CD4-positive, CD25-positive, alpha-beta regulatory T cell (primary cell): ENCODE measurements at regions not wholly inside any gene's neighbourhood (a gene's known extent, or its start where the extent isn't known, plus 50 kb on each side); places are given as distances from the start of the nearest gene placed in this dataset.

Experiments
- ATAC-seq, 2 donors: fragments of 150-1000 bp; cut with Tn5 transposase; one replicate each; pipeline ENCODE4 v1.10.0; 2021; ENCODE audit warnings: low read depth in 2 of 2, moderate number of reproducible peaks in 2 of 2, moderate library complexity in 1 of 2
- DNase-seq, 3 donors: peaks; one replicate each; pipeline versions ENCODE4 v3.0.0 to v3.0.0-alpha.2; 2012 to 2022; ENCODE audit warnings: mixed read lengths in 1 of 3
- H3K27ac ChIP-seq: one replicate; pipeline ENCODE4 v1.7.0; 2013; ENCODE audit warnings: mild to moderate bottlenecking, low read length; ENCODE audit not compliant: insufficient read depth, poor library complexity, severe bottlenecking
- H3K27me3 ChIP-seq: one replicate; pipeline ENCODE4 v1.7.0; 2013; ENCODE audit warnings: low read length; ENCODE audit not compliant: control insufficient read depth, insufficient read depth
- H3K36me3 ChIP-seq: one replicate; pipeline ENCODE4 v1.7.0; 2013; ENCODE audit warnings: mild to moderate bottlenecking, low read length, moderate library complexity; ENCODE audit not compliant: control insufficient read depth, insufficient read depth
- H3K4me1 ChIP-seq: 2 replicates; pipeline ENCODE4 v1.7.0; 2013; ENCODE audit warnings: mild to moderate bottlenecking, low read length; ENCODE audit not compliant: insufficient read depth, control insufficient read depth, poor library complexity, severe bottlenecking
- H3K4me3 ChIP-seq: one replicate; pipeline ENCODE4 v1.7.0; 2013; ENCODE audit warnings: low read depth, mild to moderate bottlenecking, low read length, moderate library complexity
- H3K9me3 ChIP-seq, 2 experiments: 1 replicate in 1 of 2; 2 replicates in 1 of 2; pipeline ENCODE4 v1.7.0; 2013; ENCODE audit warnings: low read length in 2 of 2, mild to moderate bottlenecking in 1 of 2, moderate library complexity in 1 of 2; ENCODE audit not compliant: control insufficient read depth in 2 of 2
- H3K27ac Mint-ChIP-seq, 3 donors: one replicate each; pipeline ENCODE4 v1.8.0; 2020 to 2022; ENCODE audit warnings: mild to moderate bottlenecking in 3 of 3, mixed read lengths in 3 of 3, moderate library complexity in 2 of 3
- H3K27me3 Mint-ChIP-seq: one replicate; pipeline ENCODE4 v1.8.0; 2022; ENCODE audit warnings: mild to moderate bottlenecking, mixed read lengths
- H3K36me3 Mint-ChIP-seq: one replicate; pipeline ENCODE4 v1.8.0; 2020; ENCODE audit warnings: mixed read lengths
- H3K4me1 Mint-ChIP-seq, 4 donors: one replicate each; pipeline ENCODE4 v1.8.0; 2020 to 2022; ENCODE audit warnings: mixed read lengths in 4 of 4, mild to moderate bottlenecking in 1 of 4
- H3K4me3 Mint-ChIP-seq, 4 donors: one replicate each; pipeline ENCODE4 v1.8.0; 2020 to 2022; ENCODE audit warnings: mild to moderate bottlenecking in 4 of 4, mixed read lengths in 4 of 4, moderate library complexity in 3 of 4
- H3K9me3 Mint-ChIP-seq, 7 donors: one replicate each; pipeline ENCODE4 v1.8.0; 2020 to 2022; ENCODE audit warnings: mixed read lengths in 7 of 7, mild to moderate bottlenecking in 3 of 7, moderate library complexity in 2 of 7

DNA sequence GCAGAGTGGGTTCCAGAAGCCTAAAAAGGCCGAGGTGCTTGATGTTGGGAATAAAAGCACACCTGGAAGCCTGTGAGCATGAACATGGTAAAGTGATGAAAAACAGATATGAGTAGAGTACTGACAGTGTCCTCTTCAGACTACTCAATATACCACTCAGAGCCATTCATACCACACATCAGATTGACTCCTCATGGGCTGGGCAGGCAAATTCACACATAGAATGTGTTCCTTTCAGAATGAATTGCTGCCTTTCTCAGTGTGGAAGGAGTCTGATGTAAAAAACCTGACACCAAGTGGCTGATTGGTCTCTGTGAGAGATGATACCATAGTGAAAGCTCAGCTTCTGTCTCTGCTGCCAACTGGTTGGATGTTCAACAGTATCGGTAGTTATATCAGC lies 442.7 kb downstream of the RAPGEF2 start:
- Histone ChIP-seq H3K27me3 (no peaks in the 10 kb centered on the region), H3K27ac (no peak overlapping the region)
- no peaks in the 10 kb centered on the region for H3K36me3 Mint-ChIP-seq

DNA sequence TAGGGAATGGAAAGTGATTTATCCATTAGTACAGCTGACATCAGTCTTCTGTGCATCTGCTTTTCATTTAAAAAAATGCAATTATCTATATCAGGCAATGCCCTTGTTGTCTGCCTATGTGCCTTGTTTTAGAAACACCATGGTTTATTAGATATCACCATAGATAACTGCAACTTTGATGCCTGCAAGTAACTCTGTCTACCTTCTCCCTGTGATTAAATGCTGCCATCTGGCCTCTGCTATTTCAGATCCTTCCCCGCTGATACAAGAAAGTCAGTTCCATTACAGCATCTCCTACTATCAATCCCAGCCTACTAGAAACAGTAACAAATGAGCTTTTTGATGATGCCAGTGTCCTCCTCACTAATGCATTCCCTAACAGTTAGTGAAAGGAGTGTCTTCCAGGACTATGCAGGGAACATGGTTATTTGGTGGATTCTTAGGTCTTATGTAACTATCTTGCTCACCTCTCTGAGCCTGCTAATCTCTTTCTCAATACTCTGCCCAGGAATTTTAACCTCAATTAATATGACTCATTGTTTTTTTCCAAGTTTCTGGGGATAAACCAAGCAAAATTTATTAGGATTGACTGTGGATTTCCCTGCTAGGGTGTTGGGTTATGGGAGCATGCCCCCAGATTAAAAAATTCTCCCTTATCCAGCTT lies 444.9 kb downstream of the RAPGEF2 start:
- no peaks in the 10 kb centered on the region for H3K4me1 ChIP-seq
- Mint-ChIP-seq H3K27me3 (no peaks in the 10 kb centered on the region), H3K27ac (no peak overlapping the region), H3K4me1 (no peaks in the 10 kb centered on the region), H3K4me3 (no peak overlapping the region), H3K36me3 (no peaks in the 10 kb centered on the region), H3K9me3 (peaks cover 0 to 4% (median 2%) of the 10 kb centered on the region in 7 donors)
- ATAC-seq: no peak
- H3K36me3 ChIP-seq: no peaks in the 10 kb centered on the region
- DNase-seq: no peak
- H3K4me3 ChIP-seq: no peak overlapping the region
- H3K27me3 ChIP-seq: no peaks in the 10 kb centered on the region
- H3K27ac ChIP-seq: no peak overlapping the region
- H3K9me3 ChIP-seq: no peaks in the 10 kb centered on the region

More for the DNA sequence above, 442.7 kb downstream of the RAPGEF2 start:
- Mint-ChIP-seq H3K27me3 (no peaks in the 10 kb centered on the region), H3K4me1 (no peaks in the 10 kb centered on the region), H3K4me3 (no peak overlapping the region), H3K27ac (no peak overlapping the region), H3K9me3 (peaks cover 0 to 4% (median 2%) of the 10 kb centered on the region in 7 donors)
- Histone ChIP-seq H3K36me3 (no peaks in the 10 kb centered on the region), H3K4me1 (no peaks in the 10 kb centered on the region), H3K9me3 (no peaks in the 10 kb centered on the region), H3K4me3 (no peak overlapping the region)
- ATAC-seq (no peak), DNase-seq (no peak)

DNA sequence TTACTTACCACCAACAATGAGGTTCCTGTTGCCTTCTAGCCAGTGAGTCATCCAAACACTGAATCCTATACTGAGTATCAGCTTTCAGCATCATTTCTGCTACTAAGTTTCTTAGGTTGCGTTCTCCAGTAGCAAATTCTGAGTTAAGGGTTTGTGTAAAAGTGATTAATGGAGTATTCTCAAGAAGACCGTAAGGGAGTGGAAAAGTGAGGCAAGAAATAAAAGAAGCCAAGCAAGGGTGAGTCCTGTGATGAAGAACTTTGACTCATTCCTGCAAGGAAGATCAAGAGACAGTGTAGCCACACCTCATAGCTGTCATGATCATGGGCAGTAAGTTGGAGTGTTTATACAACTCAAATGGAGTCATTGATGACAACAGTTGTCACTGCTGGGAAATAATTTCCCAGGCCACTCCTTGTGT lies 446.2 kb downstream of the RAPGEF2 start:
- Mint-ChIP-seq H3K27me3 (no peaks in the 10 kb centered on the region), H3K9me3 (peaks cover 0 to 4% (median 0%) of the 10 kb centered on the region in 7 donors), H3K36me3 (no peaks in the 10 kb centered on the region), H3K4me3 (no peak overlapping the region), H3K4me1 (no peaks in the 10 kb centered on the region), H3K27ac (no peak overlapping the region)
- Histone ChIP-seq H3K27me3 (no peaks in the 10 kb centered on the region), H3K4me3 (no peak overlapping the region), H3K9me3 (no peaks in the 10 kb centered on the region), H3K27ac (no peak overlapping the region), H3K4me1 (no peaks in the 10 kb centered on the region), H3K36me3 (no peaks in the 10 kb centered on the region)
- DNase-seq (no peak), ATAC-seq (no peak)

DNA sequence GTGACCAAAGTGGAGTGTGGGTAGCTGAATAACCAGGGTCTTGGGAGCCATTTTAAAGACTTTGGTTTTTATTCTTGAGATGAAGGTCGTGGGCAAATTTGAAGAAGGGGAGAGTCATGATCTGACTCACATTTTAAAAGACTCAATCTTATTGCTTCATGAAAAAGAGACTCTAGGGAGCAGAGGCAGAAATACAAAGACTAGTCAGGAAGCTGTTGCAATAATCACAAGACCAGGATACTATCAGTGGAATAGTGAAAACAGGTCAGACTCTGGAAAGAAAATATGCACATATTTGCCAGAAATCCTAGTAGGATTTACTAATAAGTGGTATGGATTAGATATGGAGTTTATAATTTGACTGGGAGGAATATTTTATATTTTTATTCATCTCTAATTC lies 448.4 kb downstream of the RAPGEF2 start:
- Mint-ChIP-seq H3K36me3 (no peaks in the 10 kb centered on the region), H3K9me3 (peaks cover 0 to 3% (median 0%) of the 10 kb centered on the region in 7 donors), H3K4me3 (no peak overlapping the region), H3K27ac (no peak overlapping the region), H3K4me1 (no peaks in the 10 kb centered on the region), H3K27me3 (no peaks in the 10 kb centered on the region)
- Histone ChIP-seq H3K27me3 (no peaks in the 10 kb centered on the region), H3K4me3 (no peak overlapping the region), H3K36me3 (no peaks in the 10 kb centered on the region), H3K4me1 (no peaks in the 10 kb centered on the region), H3K9me3 (no peaks in the 10 kb centered on the region), H3K27ac (no peak overlapping the region)
- ATAC-seq (no peak), DNase-seq (no peak)

DNA sequence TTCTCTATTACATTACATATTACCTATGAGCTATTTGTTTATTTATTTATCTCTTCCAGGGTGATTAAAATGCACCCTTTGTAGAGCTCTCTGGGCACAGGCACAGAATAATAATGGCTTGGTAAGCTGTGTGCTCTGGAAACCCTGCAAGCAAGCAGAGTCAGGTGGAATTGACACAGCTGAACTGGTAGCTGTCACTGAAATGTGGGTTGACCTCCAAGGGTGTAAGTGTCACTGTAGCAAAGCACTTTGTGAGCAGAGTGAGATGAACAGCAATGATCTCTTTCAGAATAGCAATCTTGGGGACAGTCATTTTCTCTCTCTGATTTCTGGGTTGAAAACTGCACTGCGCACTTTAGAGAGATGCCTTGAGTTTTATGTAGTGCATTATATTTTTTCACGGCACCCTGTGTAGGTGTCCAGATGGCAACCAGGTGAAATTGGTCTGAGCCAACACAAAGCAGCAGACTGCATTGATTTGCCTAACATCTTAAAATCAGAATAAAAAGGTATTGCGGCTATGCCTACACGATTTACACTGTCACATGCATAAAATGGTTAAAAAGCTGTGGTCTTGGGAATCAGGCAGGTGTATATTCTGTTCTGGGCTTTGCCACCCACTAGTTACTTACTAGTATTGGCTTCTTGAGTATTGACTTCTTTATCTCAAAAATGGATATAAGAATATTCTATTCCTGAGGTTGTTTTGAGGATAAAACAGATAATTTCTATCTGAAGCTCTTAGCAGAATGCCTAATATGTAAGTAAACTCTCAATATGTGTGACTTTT lies 450.3 kb downstream of the RAPGEF2 start:
- Mint-ChIP-seq H3K9me3 (peaks cover 0 to 2% (median 0%) of the 10 kb centered on the region in 7 donors), H3K27ac (no peak overlapping the region), H3K27me3 (no peaks in the 10 kb centered on the region), H3K4me1 (no peaks in the 10 kb centered on the region), H3K36me3 (no peaks in the 10 kb centered on the region), H3K4me3 (no peak overlapping the region)
- Histone ChIP-seq H3K36me3 (no peaks in the 10 kb centered on the region), H3K4me1 (no peaks in the 10 kb centered on the region), H3K27ac (no peak overlapping the region), H3K4me3 (no peak overlapping the region), H3K9me3 (no peaks in the 10 kb centered on the region), H3K27me3 (no peaks in the 10 kb centered on the region)
- ATAC-seq (no peak), DNase-seq (no peak)

DNA sequence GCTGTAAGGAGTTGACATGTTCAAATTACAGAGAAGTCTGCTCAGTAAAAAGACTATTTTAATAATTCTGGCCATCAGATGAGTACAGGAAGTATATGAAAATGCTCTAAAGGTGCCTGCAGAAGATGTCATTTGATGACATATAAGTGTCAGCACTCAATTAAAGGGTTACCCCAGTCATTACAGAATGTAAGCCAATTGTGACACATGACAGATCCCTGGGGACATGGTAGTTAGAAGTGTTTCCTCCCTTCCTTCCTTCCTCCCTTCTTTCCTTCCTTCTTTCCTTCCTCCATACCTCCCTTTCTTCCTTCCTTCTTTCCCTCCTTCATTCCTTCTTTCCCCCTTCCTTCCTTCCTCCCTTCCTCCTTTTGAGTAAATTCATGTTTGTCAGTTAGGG lies 453.0 kb downstream of the RAPGEF2 start:
- Mint-ChIP-seq H3K4me3 (no peak overlapping the region), H3K27ac (no peak overlapping the region), H3K36me3 (no peaks in the 10 kb centered on the region), H3K4me1 (no peaks in the 10 kb centered on the region), H3K9me3 (peaks cover 0 to 4% (median 0%) of the 10 kb centered on the region in 7 donors), H3K27me3 (no peaks in the 10 kb centered on the region)
- DNase-seq: no peak
- no peaks in the 10 kb centered on the region for H3K9me3 ChIP-seq
- H3K36me3 ChIP-seq: no peaks in the 10 kb centered on the region
- H3K27me3 ChIP-seq: no peaks in the 10 kb centered on the region
- H3K4me1 ChIP-seq: no peaks in the 10 kb centered on the region
- no peak overlapping the region for H3K27ac ChIP-seq
- ATAC-seq: no peak
- no peak overlapping the region for H3K4me3 ChIP-seq

DNA sequence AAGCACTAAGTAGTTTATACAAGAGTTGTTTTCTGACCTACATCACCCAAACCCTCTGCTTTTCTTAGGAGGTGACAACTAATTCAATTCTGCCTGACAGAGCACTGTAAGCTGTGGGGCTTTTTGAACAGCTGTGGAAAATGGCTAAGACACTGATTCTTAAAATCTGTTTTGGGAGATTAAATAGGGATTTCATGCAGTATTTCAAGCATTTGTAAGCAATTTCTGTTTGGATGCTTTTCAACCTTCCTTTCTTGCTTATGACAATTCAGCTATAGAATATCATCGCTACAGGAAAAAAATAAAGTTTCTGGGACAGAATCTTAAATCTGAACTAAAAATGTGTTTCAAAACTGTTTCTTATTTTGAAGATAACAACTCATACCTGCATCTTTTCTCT lies 459.5 kb downstream of the RAPGEF2 start:
- ATAC-seq (no peak), DNase-seq (no peak)
- H3K4me1 Mint-ChIP-seq: no peaks in the 10 kb centered on the region
- no peaks in the 10 kb centered on the region for H3K36me3 Mint-ChIP-seq
- Histone ChIP-seq H3K9me3 (no peaks in the 10 kb centered on the region), H3K36me3 (no peaks in the 10 kb centered on the region), H3K27ac (no peak overlapping the region), H3K4me3 (no peak overlapping the region), H3K4me1 (no peaks in the 10 kb centered on the region), H3K27me3 (no peaks in the 10 kb centered on the region)
- no peaks in the 10 kb centered on the region for H3K27me3 Mint-ChIP-seq
- no peak overlapping the region for H3K4me3 Mint-ChIP-seq
- peaks cover 0 to 18% (median 5%) of the 10 kb centered on the region in 7 donors for H3K9me3 Mint-ChIP-seq
- no peak overlapping the region for H3K27ac Mint-ChIP-seq

DNA sequence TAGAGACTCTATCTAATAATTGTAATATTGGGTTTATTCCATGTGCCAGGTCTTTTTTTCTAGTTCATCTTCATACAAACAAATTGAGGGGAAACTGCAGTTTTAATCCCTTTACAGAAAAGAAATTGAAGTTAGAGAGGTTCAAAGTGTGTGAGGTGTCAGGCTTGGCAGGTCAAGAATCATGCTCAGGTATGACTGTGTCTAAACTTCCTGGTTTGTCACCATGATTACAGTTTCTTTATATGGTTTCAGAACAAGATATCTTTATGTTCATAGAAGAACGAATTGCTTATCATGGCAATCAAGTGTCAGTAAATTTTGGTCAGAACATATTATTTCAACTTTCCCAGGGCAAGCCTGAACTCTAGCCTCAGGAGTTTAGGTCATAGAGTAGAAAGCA lies 460.4 kb downstream of the RAPGEF2 start:
- DNase-seq (no peak), ATAC-seq (no peak)
- Histone ChIP-seq H3K36me3 (no peaks in the 10 kb centered on the region), H3K9me3 (no peaks in the 10 kb centered on the region), H3K27ac (no peak overlapping the region), H3K27me3 (no peaks in the 10 kb centered on the region), H3K4me1 (no peaks in the 10 kb centered on the region), H3K4me3 (no peak overlapping the region)
- no peaks in the 10 kb centered on the region for H3K27me3 Mint-ChIP-seq
- H3K36me3 Mint-ChIP-seq: no peaks in the 10 kb centered on the region
- peaks cover 0 to 24% (median 6%) of the 10 kb centered on the region in 7 donors for H3K9me3 Mint-ChIP-seq
- H3K4me3 Mint-ChIP-seq: no peak overlapping the region
- H3K27ac Mint-ChIP-seq: no peak overlapping the region
- H3K4me1 Mint-ChIP-seq: no peaks in the 10 kb centered on the region
